Body of pancreas (tissue), 4 donors: ENCODE measurements at regions not wholly inside any gene's neighbourhood (a gene's known extent, or its start where the extent isn't known, plus 50 kb on each side); places are given as distances from the start of the nearest gene placed in this dataset.
"Not testable (repeated sequence)": the region's sequence is repeated elsewhere in the genome, so short reads cannot be mapped to it uniquely, and the experiment has no call there.

ENCODE experiments used
- ATAC-seq: fragments of 150-250 bp; one replicate; pipeline ENCODE4 v1.9.1; 2016
- DNase-seq, 4 donors: peaks; one replicate each; pipeline ENCODE4 v3.0.0-alpha.2; 2019
- H3K27ac ChIP-seq, 4 donors: fragments of 200-600 bp; sonication (generic); 1 replicate in 3 of 4; 2 replicates in 1 of 4; pipeline versions ENCODE4 v1.5.1 to v1.6.1; 2016 to 2019; ENCODE audit warnings: mild to moderate bottlenecking in 1 of 4, mixed read lengths in 1 of 4, moderate library complexity in 1 of 4
- H3K27me3 ChIP-seq, 2 donors: fragments of 200-600 bp; sonication (generic); one replicate each; pipeline ENCODE4 v1.6.0; 2016; ENCODE audit warnings: mild to moderate bottlenecking in 1 of 2
- H3K36me3 ChIP-seq, 2 donors: fragments of 200-600 bp; sonication (generic); replicated peaks in 1 of 2; 2 replicates each; pipeline ENCODE4 v1.5.1; 2016; ENCODE audit warnings: low read depth in 2 of 2; ENCODE audit not compliant: insufficient read depth in 1 of 2
- H3K4me1 ChIP-seq: fragments of 200-600 bp; sonication (generic); one replicate; pipeline ENCODE4 v1.6.0; 2016
- H3K4me3 ChIP-seq, 2 donors: fragments of 200-600 bp; sonication (generic); 1 replicate in 1 of 2; 2 replicates in 1 of 2; pipeline ENCODE4 v1.5.1; 2016 to 2019
- H3K9me3 ChIP-seq, 3 donors: fragments of 200-600 bp; sonication (generic); 1 replicate in 2 of 3; 2 replicates in 1 of 3; pipeline ENCODE4 v1.5.1; 2016
- POLR2A ChIP-seq, 3 donors: fragments of 450-650 bp; IDR thresholded peaks; one replicate each; pipeline ENCODE4 v1.6.1; 2016; ENCODE audit warnings: antibody characterized with exemption in 3 of 3, mild to moderate bottlenecking in 2 of 3
- WGBS, 2 donors: methylation state at CpG; one replicate each; pipeline ENCODE4 v1.1.5; 2017; 5-methylcytosine and 5-hydroxymethylcytosine counted together
- intact Hi-C: fragments of 100-400 bp; cut with DNase I; formaldehyde crosslinking; loops from one replicate; pipeline ENCODE4 v1.15.1; 2023
- TF ChIP-seq, protein P1 (sequence below), 7 experiments: fragments of 450-650 bp in 4 of 7; fragments of 200-600 bp in 3 of 7; sonication (generic) in 3 of 7; IDR thresholded peaks; one replicate each; pipeline ENCODE4 v1.5.1; 2016 to 2019; ENCODE audit warnings: antibody characterized with exemption in 7 of 7

DNA sequence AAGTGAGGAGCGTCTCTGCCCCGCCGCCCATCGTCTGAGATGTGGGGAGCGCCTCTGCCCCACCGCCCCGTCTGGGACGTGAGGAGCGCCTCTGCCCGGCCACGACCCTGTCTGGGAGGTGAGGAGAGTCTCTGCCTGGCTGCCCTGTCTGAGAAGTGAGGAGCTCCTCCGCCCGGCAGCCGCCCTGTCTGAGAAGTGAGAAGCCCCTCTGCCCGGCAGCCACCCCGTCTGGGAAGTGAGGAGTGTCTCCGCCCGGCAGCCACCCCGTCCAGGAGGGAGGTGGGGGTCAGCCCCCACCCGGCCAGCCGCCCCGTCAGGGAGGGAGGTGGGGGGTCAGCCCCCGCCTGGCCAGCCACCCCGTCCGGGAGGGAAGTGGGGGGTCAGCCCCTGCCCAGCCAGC, 823.0 kb upstream of the GBE1 start:
- H3K27me3 ChIP-seq, H3K27ac ChIP-seq, H3K9me3 ChIP-seq, H3K4me1 ChIP-seq, ATAC-seq, intact Hi-C loops, DNase-seq, H3K4me3 ChIP-seq, H3K36me3 ChIP-seq: not testable (repeated sequence)
- 80 to 90% methylated on average over 1 to 20 of the region's 25 CpGs for WGBS, 2 donors

DNA sequence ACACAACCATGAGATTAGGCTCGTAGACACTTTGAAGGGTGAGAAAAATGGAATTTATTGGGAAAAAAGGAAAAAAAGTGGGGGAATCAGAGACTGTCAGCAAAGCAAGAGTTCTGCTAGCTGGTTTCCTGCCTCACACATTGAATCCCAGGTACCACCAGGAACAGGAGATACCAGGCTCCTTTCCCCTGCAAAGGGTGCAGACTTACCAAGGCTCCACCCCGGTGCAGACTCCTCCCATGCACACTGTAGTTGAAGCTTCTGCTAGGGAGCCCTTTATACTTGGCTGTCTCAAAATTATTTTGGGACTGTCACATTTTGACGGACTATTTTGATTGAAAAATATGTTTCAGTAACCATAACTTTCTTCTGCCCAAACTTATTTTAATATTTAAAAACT, 819.9 kb upstream of the GBE1 start:
- no peaks in the 10 kb centered on the region for H3K36me3 ChIP-seq
- no peak overlapping the region for H3K27ac ChIP-seq
- no peak for TF ChIP-seq POLR2A (IDR thresholded peaks at IDR 0.05)
- TF ChIP-seq, protein P1, sequence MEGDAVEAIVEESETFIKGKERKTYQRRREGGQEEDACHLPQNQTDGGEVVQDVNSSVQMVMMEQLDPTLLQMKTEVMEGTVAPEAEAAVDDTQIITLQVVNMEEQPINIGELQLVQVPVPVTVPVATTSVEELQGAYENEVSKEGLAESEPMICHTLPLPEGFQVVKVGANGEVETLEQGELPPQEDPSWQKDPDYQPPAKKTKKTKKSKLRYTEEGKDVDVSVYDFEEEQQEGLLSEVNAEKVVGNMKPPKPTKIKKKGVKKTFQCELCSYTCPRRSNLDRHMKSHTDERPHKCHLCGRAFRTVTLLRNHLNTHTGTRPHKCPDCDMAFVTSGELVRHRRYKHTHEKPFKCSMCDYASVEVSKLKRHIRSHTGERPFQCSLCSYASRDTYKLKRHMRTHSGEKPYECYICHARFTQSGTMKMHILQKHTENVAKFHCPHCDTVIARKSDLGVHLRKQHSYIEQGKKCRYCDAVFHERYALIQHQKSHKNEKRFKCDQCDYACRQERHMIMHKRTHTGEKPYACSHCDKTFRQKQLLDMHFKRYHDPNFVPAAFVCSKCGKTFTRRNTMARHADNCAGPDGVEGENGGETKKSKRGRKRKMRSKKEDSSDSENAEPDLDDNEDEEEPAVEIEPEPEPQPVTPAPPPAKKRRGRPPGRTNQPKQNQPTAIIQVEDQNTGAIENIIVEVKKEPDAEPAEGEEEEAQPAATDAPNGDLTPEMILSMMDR (IDR thresholded peaks at IDR 0.05): no peak
- DNase-seq (peak in 1 of 4 donors; percentile 29), ATAC-seq (no peak)
- 58 to 64% methylated on average over 3 of the region's 3 CpGs for WGBS, 2 donors
- no peak overlapping the region for H3K4me3 ChIP-seq
- H3K4me1 ChIP-seq: peaks cover 3% of the 10 kb centered on the region
- no peaks in the 10 kb centered on the region for H3K27me3 ChIP-seq
- intact Hi-C loops: no loop called here
- H3K9me3 ChIP-seq: no peaks in the 10 kb centered on the region

DNA sequence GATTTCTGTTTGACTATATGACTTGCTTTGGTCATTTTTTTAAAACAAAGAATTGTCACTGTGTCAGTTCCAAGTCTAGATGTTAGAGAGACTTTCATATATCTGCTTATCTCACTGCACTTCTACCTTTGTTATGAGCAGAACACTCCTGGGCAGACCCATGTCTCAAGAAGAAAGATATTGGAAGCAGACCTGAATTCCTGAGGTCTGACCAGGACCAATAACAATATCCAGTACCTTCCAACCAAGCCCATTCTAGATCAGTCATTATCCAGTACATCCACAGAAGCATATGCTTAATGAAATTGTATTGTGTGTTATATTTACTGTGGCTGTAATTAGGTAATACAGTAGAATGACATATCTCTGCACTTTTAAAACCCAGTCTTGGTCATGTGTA, 811.3 kb upstream of the GBE1 start:
- intact Hi-C loops: no loop called here
- Histone ChIP-seq H3K4me1 (no peaks in the 10 kb centered on the region), H3K4me3 (no peak overlapping the region), H3K9me3 (no peaks in the 10 kb centered on the region), H3K36me3 (no peaks in the 10 kb centered on the region), H3K27me3 (no peaks in the 10 kb centered on the region), H3K27ac (no peak overlapping the region)
- DNase-seq (no peak), ATAC-seq (no peak)
- TF ChIP-seq POLR2A (IDR thresholded peaks at IDR 0.05): no peak
- TF ChIP-seq, protein P1 (IDR thresholded peaks at IDR 0.05): no peak

DNA sequence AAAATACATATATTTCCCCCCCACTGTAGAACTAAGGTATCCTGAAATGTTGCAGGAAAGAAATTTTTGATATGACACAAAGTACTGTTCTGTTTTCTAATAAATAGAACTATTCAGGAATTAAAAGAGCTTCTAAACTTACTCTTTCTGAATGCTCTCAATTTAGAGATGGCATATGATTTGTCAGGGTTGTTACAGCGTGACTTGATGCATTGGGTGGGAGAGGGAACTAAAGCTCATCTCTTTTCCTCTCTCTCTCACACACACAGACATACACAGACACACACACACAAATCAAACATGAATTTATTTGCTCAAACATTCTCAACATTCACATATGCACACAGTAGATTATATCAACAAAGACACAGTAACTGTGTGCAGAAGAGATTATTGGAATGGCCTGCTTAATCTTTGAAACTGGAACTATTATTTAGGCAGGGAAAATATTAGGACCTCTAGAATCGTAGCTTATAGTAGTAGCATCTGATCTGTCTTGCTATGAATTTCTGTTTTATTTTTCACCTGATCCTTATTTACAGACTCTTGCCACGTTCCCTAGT, 807.4 kb upstream of the GBE1 start:
- Histone ChIP-seq H3K27ac (no peak overlapping the region), H3K27me3 (no peaks in the 10 kb centered on the region), H3K36me3 (no peaks in the 10 kb centered on the region), H3K9me3 (no peaks in the 10 kb centered on the region), H3K4me3 (no peak overlapping the region), H3K4me1 (no peaks in the 10 kb centered on the region)
- DNase-seq: no peak
- ATAC-seq: no peak
- intact Hi-C loops: no loop called here
- no peak for TF ChIP-seq POLR2A (IDR thresholded peaks at IDR 0.05)
- TF ChIP-seq, protein P1 (IDR thresholded peaks at IDR 0.05): no peak
- WGBS, 2 donors: 62 to 67% methylated on average over 3 of the region's 3 CpGs

DNA sequence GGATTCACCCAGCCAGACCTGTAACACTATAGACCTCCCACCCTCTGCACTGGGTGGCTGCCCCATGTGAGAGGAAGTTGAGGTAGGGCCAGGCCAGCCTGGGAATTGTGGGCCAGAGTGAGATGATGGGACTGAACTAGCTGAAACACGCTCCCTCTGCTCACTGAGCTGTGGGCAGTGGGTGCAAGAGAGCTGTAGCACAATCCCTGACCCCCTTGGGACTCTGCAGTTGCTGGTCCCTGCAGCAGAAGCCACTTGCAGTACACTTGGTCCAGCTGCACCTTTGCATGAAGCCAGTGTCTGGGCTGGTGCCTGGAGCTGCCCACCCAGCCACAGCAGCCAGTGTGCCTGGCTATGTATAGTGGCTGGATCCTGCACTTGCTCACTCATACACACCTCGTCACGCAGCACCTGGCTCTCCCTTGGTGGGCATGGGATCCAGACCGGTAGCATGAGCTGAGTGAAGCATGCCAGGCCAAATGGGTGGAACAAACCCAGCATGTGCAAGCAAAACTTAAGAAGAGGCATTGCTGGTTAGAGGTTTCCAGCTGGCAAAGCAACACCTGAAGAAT, 805.7 kb upstream of the GBE1 start:
- DNase-seq (no peak), ATAC-seq (no peak)
- Histone ChIP-seq H3K4me3 (no peak overlapping the region), H3K4me1 (no peaks in the 10 kb centered on the region), H3K27me3 (no peaks in the 10 kb centered on the region), H3K27ac (no peak overlapping the region), H3K36me3 (no peaks in the 10 kb centered on the region), H3K9me3 (no peaks in the 10 kb centered on the region)
- no peak for TF ChIP-seq POLR2A (IDR thresholded peaks at IDR 0.05)
- TF ChIP-seq, protein P1 (IDR thresholded peaks at IDR 0.05): no peak
- intact Hi-C loops: no loop called here
- WGBS, 2 donors: 87 to 98% methylated on average over 4 of the region's 4 CpGs
